HepG2 (cell line): ENCODE measurements at regions not wholly inside any gene's neighbourhood (a gene's known extent, or its start where the extent isn't known, plus 50 kb on each side); places are given as distances from the start of the nearest gene placed in this dataset.

ENCODE experiments used
- ATAC-seq: fragments of 200-7000 bp; cut with Tn5 transposase; 3 replicates; pipeline ENCODE4 v1.9.1; 2020; ENCODE audit warnings: mild to moderate bottlenecking, moderate library complexity
- BruUV-seq: library from RNA; stranded (reverse); fragments of 400-500 nt; replicated peaks from 2 replicates; lab custom pipeline; 2021; lab: Mats Ljungman, UMichigan
- CTCF ChIA-PET: fragments of 300-600 bp; formaldehyde crosslinking; extraction: SDS; loops from one replicate; lab custom pipeline; 2021; ENCODE audit warnings: low total read pairs, inconsistent platforms, low intra/inter-chr PET ratio; lab: Yijun Ruan, JAX
- POLR2A ChIA-PET: fragments of 350-600 bp; sonication (Branson Sonifier 250); formaldehyde crosslinking; loops from one replicate; lab custom pipeline; 2020; ENCODE audit warnings: antibody characterized with exemption, inconsistent platforms; lab: Yijun Ruan, JAX
- DNase-seq: peaks from one replicate; pipeline ENCODE4 v3.0.0-alpha.2; 2015; ENCODE audit warnings: low spot score
- FAIRE-seq: peaks from 3 replicates; lab custom pipeline; 2011; peaks lifted over from hg19 to GRCh38; lab: Jason Lieb, UNC
- H2AFZ ChIP-seq: one replicate; pipeline ENCODE4 v1.6.1; 2011; ENCODE audit warnings: low read length, inconsistent platforms
- H3K27ac ChIP-seq: fragments of 300-600 bp; 3 replicates; pipeline ENCODE4 v1.8.0; 2011; ENCODE audit warnings: mixed run types, mild to moderate bottlenecking, mixed read lengths, low read length, inconsistent platforms; ENCODE audit not compliant: insufficient read depth; ENCODE audit errors: extremely low read length
- H3K27me3 ChIP-seq, 2 experiments: fragments of 200-600 bp in 1 of 2; 2 replicates in 1 of 2; 3 replicates in 1 of 2; pipeline versions ENCODE4 v1.6.0 to v1.8.0; 2011; ENCODE audit warnings: low read length in 2 of 2, mild to moderate bottlenecking in 2 of 2, moderate library complexity in 2 of 2, inconsistent platforms in 1 of 2; ENCODE audit not compliant: insufficient read depth in 2 of 2, control insufficient read depth in 1 of 2
- H3K36me3 ChIP-seq, 2 experiments: fragments of 200-600 bp in 1 of 2; replicated peaks in 1 of 2; 2 replicates in 1 of 2; 3 replicates in 1 of 2; pipeline versions ENCODE4 v1.5.1 to v1.8.0; 2011; ENCODE audit warnings: low read length in 2 of 2, inconsistent platforms in 1 of 2; ENCODE audit not compliant: insufficient read depth in 2 of 2, control insufficient read depth in 1 of 2
- H3K4me1 ChIP-seq: 2 replicates; pipeline ENCODE4 v1.5.1; 2012; ENCODE audit warnings: low read length, inconsistent platforms; ENCODE audit not compliant: insufficient read depth
- H3K4me2 ChIP-seq: 2 replicates; pipeline ENCODE4 v1.6.0; 2011; ENCODE audit warnings: low read depth, low read length, inconsistent platforms
- H3K4me3 ChIP-seq, 3 experiments: fragments of 200-600 bp in 1 of 3; sonication (generic), shearing (Covaris generic) in 1 of 3; replicated peaks in 1 of 3; 2 replicates each; pipeline ENCODE4 v1.5.1; 2011 to 2016; ENCODE audit warnings: low read length in 3 of 3, inconsistent platforms in 2 of 3, low read depth in 2 of 3, mild to moderate bottlenecking in 2 of 3, control low read depth in 1 of 3, mixed read lengths in 1 of 3; ENCODE audit not compliant: insufficient read depth in 1 of 3
- H3K79me2 ChIP-seq: one replicate; pipeline ENCODE4 v1.6.1; 2011; ENCODE audit warnings: low read length, inconsistent platforms; ENCODE audit not compliant: insufficient read depth
- H3K9ac ChIP-seq: 2 replicates; pipeline ENCODE4 v1.6.0; 2011; ENCODE audit warnings: mild to moderate bottlenecking, low read depth, low read length, inconsistent platforms; ENCODE audit not compliant: insufficient read depth
- H3K9me3 ChIP-seq: 2 replicates; pipeline ENCODE4 v1.5.1; 2012; ENCODE audit warnings: mild to moderate bottlenecking, low read length
- H4K20me1 ChIP-seq: 2 replicates; pipeline ENCODE4 v1.6.0; 2011; ENCODE audit warnings: inconsistent platforms, mild to moderate bottlenecking, low read length, moderate library complexity; ENCODE audit not compliant: insufficient read depth
- ESRRA ChIP-seq: sonication (generic); formaldehyde crosslinking; IDR thresholded peaks from 2 replicates; pipeline ENCODE4 v1.5.1; 2020; ENCODE audit warnings: mild to moderate bottlenecking, low read depth, missing genetic modification reagents
- HNF4A ChIP-seq: sonication (generic); formaldehyde crosslinking; IDR thresholded peaks from 2 replicates; pipeline ENCODE4 v1.4.0; 2020; ENCODE audit warnings: missing genetic modification reagents
- HNF4G ChIP-seq, 2 experiments: sonication (generic) in 1 of 2; formaldehyde crosslinking in 1 of 2; IDR thresholded peaks; 2 replicates each; pipeline versions ENCODE4 v1.4.0 to v1.6.1; 2011 to 2020; ENCODE audit warnings: borderline replicate concordance in 2 of 2, low read depth in 2 of 2, mild to moderate bottlenecking in 2 of 2, low read length in 1 of 2, missing genetic modification reagents in 1 of 2, moderate library complexity in 1 of 2
- IKZF1 ChIP-seq: fragments of 450-650 bp; IDR thresholded peaks from 2 replicates; pipeline ENCODE4 v1.7.1; 2016
- STAG1 ChIP-seq: sonication (generic); formaldehyde crosslinking; IDR thresholded peaks from 2 replicates; pipeline ENCODE4 v1.4.0; 2020; ENCODE audit warnings: missing genetic modification reagents
- ZBTB1 ChIP-seq: sonication (generic); formaldehyde crosslinking; IDR thresholded peaks from 2 replicates; pipeline ENCODE4 v1.4.0; 2020; ENCODE audit warnings: missing genetic modification reagents, borderline replicate concordance
- ZNF296 ChIP-seq: sonication (generic); formaldehyde crosslinking; conservative IDR thresholded peaks from 2 replicates; pipeline ENCODE4 v1.5.0; 2020; ENCODE audit warnings: mild to moderate bottlenecking, missing genetic modification reagents
- ZNF510 ChIP-seq: sonication (generic); formaldehyde crosslinking; IDR thresholded peaks from 2 replicates; pipeline ENCODE4 v1.4.0; 2020; ENCODE audit warnings: low read depth, mild to moderate bottlenecking, missing genetic modification reagents
- ZNF652 ChIP-seq: IDR thresholded peaks from 2 replicates; pipeline ENCODE4 v1.6.1; 2016; ENCODE audit warnings: low read depth, borderline replicate concordance
- ZNF747 ChIP-seq: sonication (generic); formaldehyde crosslinking; IDR thresholded peaks from 2 replicates; pipeline ENCODE4 v1.8.1; 2023; ENCODE audit warnings: missing genetic modification reagents, mild to moderate bottlenecking, borderline replicate concordance
- ZNF75D ChIP-seq: sonication (generic); formaldehyde crosslinking; IDR thresholded peaks from 2 replicates; pipeline ENCODE4 v1.8.1; 2023; ENCODE audit warnings: missing genetic modification reagents, mild to moderate bottlenecking, borderline replicate concordance
- WGBS: methylation state at CpG from one replicate; pipeline ENCODE4 v1.1.6; 2017; ENCODE audit warnings: low lambda C conversion rate; 5-methylcytosine and 5-hydroxymethylcytosine counted together
- in situ Hi-C: cut with HindIII; loops from 2 replicates; pipeline ENCODE4 v1.10.0; 2017; ENCODE audit warnings: low pct_unique_long_range_greater_than_20kb; ENCODE audit not compliant: extremely low pct_ligation_motif_present
- intact Hi-C: fragments of 100-400 bp; cut with micrococcal nuclease; formaldehyde crosslinking; loops from one replicate; pipeline ENCODE4 v1.10.0; 2022; ENCODE audit not compliant: unreplicated experiment
- TF ChIP-seq, protein P1 (sequence below): IDR thresholded peaks from 2 replicates; pipeline ENCODE4 v1.4.0; 2020; ENCODE audit warnings: mild to moderate bottlenecking, missing genetic modification reagents

DNA sequence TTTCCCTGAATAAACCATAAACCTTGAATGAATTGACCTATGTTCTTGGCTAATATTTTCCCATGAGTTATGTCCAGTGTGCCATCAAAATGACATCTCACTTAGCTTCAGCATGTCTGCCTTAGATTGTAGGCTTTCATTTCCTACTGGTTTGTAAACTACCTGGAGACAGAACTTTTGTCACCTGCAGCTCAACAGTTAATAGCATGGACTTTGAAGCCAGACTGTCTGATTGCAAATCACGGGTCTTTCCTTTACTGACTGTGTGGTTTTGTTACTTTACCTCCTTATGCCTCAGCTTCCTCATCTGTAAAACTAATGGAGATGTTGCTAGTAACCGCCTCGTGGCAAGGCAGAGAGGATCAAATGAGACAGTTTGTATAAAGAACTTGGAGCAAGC lies 187.1 kb downstream of the SUCLG1 start:
- Histone ChIP-seq H3K27ac (no peak overlapping the region), H3K27me3 (no peaks in the 10 kb centered on the region), H3K4me1 (peaks cover 10% of the 10 kb centered on the region), H3K4me3 (no peak overlapping the region), H3K79me2 (no peaks in the 10 kb centered on the region), H3K36me3 (no peaks in the 10 kb centered on the region), H2AFZ (no peak overlapping the region), H3K4me2 (no peak overlapping the region), H4K20me1 (no peaks in the 10 kb centered on the region), H3K9ac (no peak overlapping the region), H3K9me3 (no peaks in the 10 kb centered on the region)
- WGBS, result 64% methylated on average over 3 of the region's 3 CpGs
- ChIA-PET POLR2A (no interaction called here), CTCF (no interaction called here)
- no TSS peak for BruUV-seq
- intact Hi-C loops, result no loop called here
- no peak for FAIRE-seq
- in situ Hi-C loops, result no loop called here
- no peak for DNase-seq
- ATAC-seq, result no peak
- TF ChIP-seq ZNF652 (CRISPR knock-in tag) (peak; percentile 56; the same call in 1 of the 2 replicates), ZNF747 (no peak), ZNF296 (CRISPR knock-in tag) (no peak), HNF4G (IDR thresholded peaks at IDR 0.05; ENCODE audit: borderline replicate concordance, low read depth, low read length) (0 out of 2 replicates have a peak, but pooled peaks have one; percentile 13), HNF4G (CRISPR knock-in tag; IDR thresholded peaks at IDR 0.05; ENCODE audit: borderline replicate concordance, low read depth) (no peak), ZBTB1 (CRISPR knock-in tag) (no peak), ZNF510 (CRISPR knock-in tag) (no peak), HNF4A (CRISPR knock-in tag) (peak; percentile 29; the same call in 1 of the 2 replicates), ESRRA (CRISPR knock-in tag) (no peak)

DNA sequence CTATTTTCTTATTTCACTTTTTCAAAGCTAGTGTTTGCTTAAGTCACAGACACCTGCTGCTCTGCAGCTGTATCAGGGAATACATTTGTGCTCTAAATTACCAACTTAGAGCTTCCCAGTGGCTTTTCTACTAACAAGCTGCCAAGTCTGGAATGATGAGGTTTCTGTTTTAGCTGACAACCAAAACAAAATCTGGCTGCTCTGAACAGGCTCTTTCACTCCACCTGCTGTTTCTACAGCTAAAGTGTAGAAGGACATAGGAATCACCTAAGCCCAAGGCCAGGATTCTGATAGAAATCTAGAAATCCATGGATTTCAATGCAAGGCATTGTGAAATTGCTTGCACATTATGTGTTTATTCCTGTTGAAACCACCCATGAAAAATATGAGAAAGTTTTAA lies 201.2 kb downstream of the SUCLG1 start:
- Histone ChIP-seq H2AFZ (peak overlapping the region; percentile 59), H3K9me3 (peaks cover 15% of the 10 kb centered on the region), H3K27ac (no peak overlapping the region), H3K4me3 (no peak overlapping the region), H3K9ac (no peak overlapping the region), H3K27me3 (no peaks in the 10 kb centered on the region), H3K36me3 (no peaks in the 10 kb centered on the region), H3K4me1 (peaks cover 18% of the 10 kb centered on the region), H3K79me2 (no peaks in the 10 kb centered on the region), H4K20me1 (no peaks in the 10 kb centered on the region), H3K4me2 (peak overlapping the region; percentile 23; the same call in 1 of the 2 replicates)
- BruUV-seq, result no TSS peak
- FAIRE-seq (peak; percentile 52), ATAC-seq (peak; percentile 99), DNase-seq (peak; percentile 42)
- ChIA-PET CTCF (interaction anchor here (1.3 kb wide), 1 partner anchor 235 kb away, joined by 7 read pairs; no protein-coding TSS in a partner anchor), POLR2A (interaction anchor here (0.7 to 1.3 kb wide), 6 partner anchors 9 to 235 kb away, joined by 3 to 6 read pairs (median 4); no protein-coding TSS in a partner anchor)
- intact Hi-C loops, result loop anchor here (1.0 kb wide), 1 partner anchor 236 kb away; no protein-coding TSS in a partner anchor
- in situ Hi-C loops, result no loop called here
- TF ChIP-seq IKZF1, result no peak
- no peak for TF ChIP-seq ZNF75D (CRISPR knock-in tag)
- TF ChIP-seq, protein P1, sequence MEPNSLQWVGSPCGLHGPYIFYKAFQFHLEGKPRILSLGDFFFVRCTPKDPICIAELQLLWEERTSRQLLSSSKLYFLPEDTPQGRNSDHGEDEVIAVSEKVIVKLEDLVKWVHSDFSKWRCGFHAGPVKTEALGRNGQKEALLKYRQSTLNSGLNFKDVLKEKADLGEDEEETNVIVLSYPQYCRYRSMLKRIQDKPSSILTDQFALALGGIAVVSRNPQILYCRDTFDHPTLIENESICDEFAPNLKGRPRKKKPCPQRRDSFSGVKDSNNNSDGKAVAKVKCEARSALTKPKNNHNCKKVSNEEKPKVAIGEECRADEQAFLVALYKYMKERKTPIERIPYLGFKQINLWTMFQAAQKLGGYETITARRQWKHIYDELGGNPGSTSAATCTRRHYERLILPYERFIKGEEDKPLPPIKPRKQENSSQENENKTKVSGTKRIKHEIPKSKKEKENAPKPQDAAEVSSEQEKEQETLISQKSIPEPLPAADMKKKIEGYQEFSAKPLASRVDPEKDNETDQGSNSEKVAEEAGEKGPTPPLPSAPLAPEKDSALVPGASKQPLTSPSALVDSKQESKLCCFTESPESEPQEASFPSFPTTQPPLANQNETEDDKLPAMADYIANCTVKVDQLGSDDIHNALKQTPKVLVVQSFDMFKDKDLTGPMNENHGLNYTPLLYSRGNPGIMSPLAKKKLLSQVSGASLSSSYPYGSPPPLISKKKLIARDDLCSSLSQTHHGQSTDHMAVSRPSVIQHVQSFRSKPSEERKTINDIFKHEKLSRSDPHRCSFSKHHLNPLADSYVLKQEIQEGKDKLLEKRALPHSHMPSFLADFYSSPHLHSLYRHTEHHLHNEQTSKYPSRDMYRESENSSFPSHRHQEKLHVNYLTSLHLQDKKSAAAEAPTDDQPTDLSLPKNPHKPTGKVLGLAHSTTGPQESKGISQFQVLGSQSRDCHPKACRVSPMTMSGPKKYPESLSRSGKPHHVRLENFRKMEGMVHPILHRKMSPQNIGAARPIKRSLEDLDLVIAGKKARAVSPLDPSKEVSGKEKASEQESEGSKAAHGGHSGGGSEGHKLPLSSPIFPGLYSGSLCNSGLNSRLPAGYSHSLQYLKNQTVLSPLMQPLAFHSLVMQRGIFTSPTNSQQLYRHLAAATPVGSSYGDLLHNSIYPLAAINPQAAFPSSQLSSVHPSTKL (CRISPR knock-in tag), result no peak
- TF ChIP-seq STAG1 (CRISPR knock-in tag), result peak; percentile 70
